DOHH2 (cell line): ENCODE measurements at regions not wholly inside any gene's neighbourhood (a gene's known extent, or its start where the extent isn't known, plus 50 kb on each side); places are given as distances from the start of the nearest gene placed in this dataset.

Experiments used
- EZH2phosphoT487 ChIP-seq: fragments of 200-600 bp; sonication (generic); IDR thresholded peaks from 2 replicates; pipeline ENCODE4 v1.6.1; 2017; ENCODE audit warnings: borderline replicate concordance, mild to moderate bottlenecking, antibody characterized with exemption, low read length, moderate library complexity, mixed read lengths
- TF ChIP-seq, protein P1 (sequence below): fragments of 200-600 bp; sonication (generic); IDR thresholded peaks from one replicate; pipeline ENCODE4 v1.5.1; 2014; ENCODE audit warnings: antibody characterized with exemption, mild to moderate bottlenecking, low read depth, low read length; ENCODE audit not compliant: poor library complexity, severe bottlenecking

DNA sequence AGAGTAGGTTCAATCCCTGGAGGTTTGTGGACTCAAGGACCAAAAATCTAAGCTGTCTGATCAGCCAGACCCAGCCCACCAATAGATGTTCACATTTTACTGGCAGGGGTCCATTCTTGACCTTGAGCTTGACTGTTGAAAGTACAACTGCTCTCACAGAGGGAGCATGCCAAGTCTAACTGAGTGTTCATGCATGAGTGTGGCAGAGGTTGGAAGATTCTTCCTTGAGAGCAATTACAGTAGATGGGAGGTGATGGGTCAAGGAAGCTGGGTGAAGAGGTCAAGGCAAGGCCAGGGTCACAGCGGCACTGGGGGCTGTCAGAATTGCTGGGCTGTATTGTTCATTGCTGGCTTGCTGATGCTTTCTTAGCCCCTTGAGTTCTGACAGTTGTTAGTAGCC is 202.8 kb upstream of the SVIL start:
- TF ChIP-seq, protein P1, sequence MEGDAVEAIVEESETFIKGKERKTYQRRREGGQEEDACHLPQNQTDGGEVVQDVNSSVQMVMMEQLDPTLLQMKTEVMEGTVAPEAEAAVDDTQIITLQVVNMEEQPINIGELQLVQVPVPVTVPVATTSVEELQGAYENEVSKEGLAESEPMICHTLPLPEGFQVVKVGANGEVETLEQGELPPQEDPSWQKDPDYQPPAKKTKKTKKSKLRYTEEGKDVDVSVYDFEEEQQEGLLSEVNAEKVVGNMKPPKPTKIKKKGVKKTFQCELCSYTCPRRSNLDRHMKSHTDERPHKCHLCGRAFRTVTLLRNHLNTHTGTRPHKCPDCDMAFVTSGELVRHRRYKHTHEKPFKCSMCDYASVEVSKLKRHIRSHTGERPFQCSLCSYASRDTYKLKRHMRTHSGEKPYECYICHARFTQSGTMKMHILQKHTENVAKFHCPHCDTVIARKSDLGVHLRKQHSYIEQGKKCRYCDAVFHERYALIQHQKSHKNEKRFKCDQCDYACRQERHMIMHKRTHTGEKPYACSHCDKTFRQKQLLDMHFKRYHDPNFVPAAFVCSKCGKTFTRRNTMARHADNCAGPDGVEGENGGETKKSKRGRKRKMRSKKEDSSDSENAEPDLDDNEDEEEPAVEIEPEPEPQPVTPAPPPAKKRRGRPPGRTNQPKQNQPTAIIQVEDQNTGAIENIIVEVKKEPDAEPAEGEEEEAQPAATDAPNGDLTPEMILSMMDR: no peak
- no peak for TF ChIP-seq EZH2phosphoT487
